GM12875 (cell line): ENCODE measurements at regions not wholly inside any gene's neighbourhood (a gene's known extent, or its start where the extent isn't known, plus 50 kb on each side); places are given as distances from the start of the nearest gene placed in this dataset.

Experiments used
- H3K4me3 ChIP-seq: one replicate; pipeline ENCODE4 v1.5.1; 2011; ENCODE audit warnings: low read depth, low read length, control low read depth
- CTCF ChIP-seq: IDR thresholded peaks from 2 replicates; pipeline ENCODE4 v1.5.1; 2011; ENCODE audit warnings: low read depth, mild to moderate bottlenecking, control low read depth, inconsistent platforms, low read length, moderate library complexity, borderline replicate concordance; ENCODE audit not compliant: insufficient read depth

GRCh38 chr12:30016540-30017055 lies 232.9 kb upstream of the TMTC1 start:
- TF ChIP-seq CTCF = no peak
- H3K4me3 ChIP-seq = no peak overlapping the region

- H3K4me3 ChIP-seq = no peak overlapping the region
- no peak for TF ChIP-seq CTCF
Measured at GRCh38 chr12:30015631-30016337, 232.0 kb upstream of the TMTC1 start.

GRCh38 chr12:30014991-30015390 lies 231.2 kb upstream of the TMTC1 start:
- no peak for TF ChIP-seq CTCF
- H3K4me3 ChIP-seq = no peak overlapping the region

GRCh38 chr12:30012816-30013450 lies 229.2 kb upstream of the TMTC1 start:
- TF ChIP-seq CTCF = no peak
- no peak overlapping the region for H3K4me3 ChIP-seq

GRCh38 chr12:30010071-30011052 lies 226.6 kb upstream of the TMTC1 start:
- H3K4me3 ChIP-seq = no peak overlapping the region
- TF ChIP-seq CTCF = no peak

- TF ChIP-seq CTCF = no peak
- H3K4me3 ChIP-seq = no peak overlapping the region
Measured at GRCh38 chr12:30006021-30006420, 222.3 kb upstream of the TMTC1 start.
